OCI-LY3 (cell line): ENCODE measurements at regions not wholly inside any gene's neighbourhood (a gene's known extent, or its start where the extent isn't known, plus 50 kb on each side); places are given as distances from the start of the nearest gene placed in this dataset.

Experiments
- H2AFZ ChIP-seq: fragments of 200-600, 300-600 bp; shearing (Covaris generic); 2 replicates; pipeline ENCODE4 v1.6.0; 2014; ENCODE audit warnings: antibody characterized with exemption, low read depth, low read length
- H3K27ac ChIP-seq: fragments of 200-600, 300-600 bp; sonication (generic); 2 replicates; pipeline ENCODE4 v1.5.1; 2014; ENCODE audit warnings: mild to moderate bottlenecking, low read length, moderate library complexity, mixed read lengths
- H3K27me3 ChIP-seq: fragments of 200-600, 300-600 bp; sonication (generic); 2 replicates; pipeline ENCODE4 v1.6.1; 2014; ENCODE audit warnings: low read depth, low read length, mixed read lengths
- H3K36me3 ChIP-seq: fragments of 200-600, 300-600 bp; sonication (generic); replicated peaks from 2 replicates; pipeline ENCODE3; 2014; ENCODE audit warnings: low read depth, low read length, mixed read lengths
- H3K4me1 ChIP-seq: fragments of 300-600, 200-600 bp; sonication (generic); 2 replicates; pipeline ENCODE4 v1.6.1; 2014; ENCODE audit warnings: low read length, mixed read lengths
- H3K4me2 ChIP-seq: fragments of 200-600, 300-600 bp; sonication (generic); 2 replicates; pipeline ENCODE4 v1.6.1; 2014; ENCODE audit warnings: low read length, mixed read lengths
- H3K4me3 ChIP-seq: fragments of 300-600, 200-600 bp; sonication (generic); 2 replicates; pipeline ENCODE4 v1.5.1; 2014; ENCODE audit warnings: antibody characterized with exemption, mild to moderate bottlenecking, low read length, moderate library complexity
- H3K79me2 ChIP-seq: fragments of 300-600, 200-600 bp; shearing (Covaris generic); 2 replicates; pipeline ENCODE4 v1.6.1; 2014; ENCODE audit warnings: mild to moderate bottlenecking, low read length, mixed read lengths
- H3K9ac ChIP-seq: fragments of 300-600, 200-600 bp; shearing (Covaris generic); 2 replicates; pipeline ENCODE4 v1.6.0; 2014; ENCODE audit warnings: mild to moderate bottlenecking, low read length, moderate library complexity
- H3K9me3 ChIP-seq: fragments of 200-600, 300-600 bp; shearing (Covaris generic); 2 replicates; pipeline ENCODE4 v1.6.1; 2014; ENCODE audit warnings: low read length, mixed read lengths; ENCODE audit not compliant: insufficient read depth
- H4K20me1 ChIP-seq: fragments of 200-600, 300-600 bp; sonication (generic); 2 replicates; pipeline ENCODE4 v1.6.1; 2016; ENCODE audit warnings: low read length, mixed read lengths; ENCODE audit not compliant: insufficient read depth
- EZH2phosphoT487 ChIP-seq: fragments of 200-600 bp; shearing (Covaris generic); IDR thresholded peaks from 2 replicates; pipeline ENCODE4 v1.6.1; 2018; ENCODE audit warnings: antibody characterized with exemption, mixed run types, low read depth
- TF ChIP-seq, protein P1 (sequence below): fragments of 200-600, 300-600 bp; sonication (generic); IDR thresholded peaks from 2 replicates; pipeline ENCODE4 v1.5.1; 2014; ENCODE audit warnings: antibody characterized with exemption, low read length, low read depth

DNA sequence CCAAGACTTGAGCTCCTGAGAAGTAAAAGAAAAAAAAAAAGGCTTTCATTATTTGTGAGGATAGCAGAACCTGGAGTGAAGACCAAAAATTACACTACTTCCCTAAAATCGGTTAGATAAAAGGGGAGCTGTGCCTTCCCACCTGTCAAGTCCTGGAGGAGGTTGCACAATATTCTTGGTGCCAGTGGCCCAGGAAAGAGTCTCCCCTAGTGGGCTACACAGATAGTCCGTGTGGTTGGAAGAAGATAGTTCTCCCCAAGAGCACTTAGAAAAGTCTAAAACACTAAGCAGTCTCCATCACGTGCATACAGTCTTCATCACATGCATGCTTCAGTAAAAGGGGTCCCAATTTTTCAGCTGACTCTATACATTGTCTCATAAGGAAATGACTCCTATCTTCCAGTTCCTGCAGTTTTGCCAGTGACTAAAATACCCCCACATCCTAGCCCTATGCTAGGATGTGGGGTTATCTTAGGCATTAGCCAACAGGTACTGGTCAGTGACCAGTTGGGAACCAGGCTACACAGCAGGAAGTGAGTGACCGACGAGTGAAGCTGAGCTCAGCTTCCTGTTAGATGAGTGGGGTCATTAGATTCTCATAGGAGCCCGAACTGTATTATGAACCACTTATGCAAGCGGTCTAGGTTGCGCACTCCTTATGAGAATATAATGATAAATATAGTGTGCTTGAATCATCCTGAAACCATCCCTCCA is 199.5 kb upstream of the FAM83B start:
- Histone ChIP-seq H3K4me1 (no peaks in the 10 kb centered on the region), H3K9me3 (no peaks in the 10 kb centered on the region), H2AFZ (no peak overlapping the region), H3K79me2 (no peaks in the 10 kb centered on the region), H3K4me3 (no peak overlapping the region), H4K20me1 (no peaks in the 10 kb centered on the region), H3K36me3 (no peaks in the 10 kb centered on the region), H3K27ac (no peak overlapping the region), H3K9ac (no peak overlapping the region), H3K27me3 (no peaks in the 10 kb centered on the region), H3K4me2 (no peak overlapping the region)
- TF ChIP-seq, protein P1, sequence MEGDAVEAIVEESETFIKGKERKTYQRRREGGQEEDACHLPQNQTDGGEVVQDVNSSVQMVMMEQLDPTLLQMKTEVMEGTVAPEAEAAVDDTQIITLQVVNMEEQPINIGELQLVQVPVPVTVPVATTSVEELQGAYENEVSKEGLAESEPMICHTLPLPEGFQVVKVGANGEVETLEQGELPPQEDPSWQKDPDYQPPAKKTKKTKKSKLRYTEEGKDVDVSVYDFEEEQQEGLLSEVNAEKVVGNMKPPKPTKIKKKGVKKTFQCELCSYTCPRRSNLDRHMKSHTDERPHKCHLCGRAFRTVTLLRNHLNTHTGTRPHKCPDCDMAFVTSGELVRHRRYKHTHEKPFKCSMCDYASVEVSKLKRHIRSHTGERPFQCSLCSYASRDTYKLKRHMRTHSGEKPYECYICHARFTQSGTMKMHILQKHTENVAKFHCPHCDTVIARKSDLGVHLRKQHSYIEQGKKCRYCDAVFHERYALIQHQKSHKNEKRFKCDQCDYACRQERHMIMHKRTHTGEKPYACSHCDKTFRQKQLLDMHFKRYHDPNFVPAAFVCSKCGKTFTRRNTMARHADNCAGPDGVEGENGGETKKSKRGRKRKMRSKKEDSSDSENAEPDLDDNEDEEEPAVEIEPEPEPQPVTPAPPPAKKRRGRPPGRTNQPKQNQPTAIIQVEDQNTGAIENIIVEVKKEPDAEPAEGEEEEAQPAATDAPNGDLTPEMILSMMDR: no peak
- no peak for TF ChIP-seq EZH2phosphoT487

DNA sequence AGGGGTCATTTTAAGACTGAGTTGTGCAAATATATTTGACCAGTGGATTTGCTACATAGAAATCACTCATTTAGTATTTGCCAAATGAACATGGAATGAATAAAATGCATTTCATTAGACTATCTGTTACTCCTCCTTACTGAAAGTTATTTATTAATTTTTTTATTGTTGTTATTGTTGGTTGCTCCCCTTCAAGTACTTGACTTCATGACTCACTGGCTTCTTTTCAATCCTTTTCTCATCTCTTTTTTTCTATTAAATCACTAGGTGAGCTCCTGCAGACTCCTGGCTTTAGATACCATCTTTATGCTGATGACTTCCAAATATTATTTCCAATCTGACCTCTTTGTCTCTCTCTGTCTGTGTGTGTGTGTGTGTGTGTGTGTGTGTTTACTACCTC is 192.2 kb upstream of the FAM83B start:
- no peak for TF ChIP-seq EZH2phosphoT487
- TF ChIP-seq, protein P1: no peak
- Histone ChIP-seq H3K4me3 (no peak overlapping the region), H3K4me2 (no peak overlapping the region), H3K79me2 (no peaks in the 10 kb centered on the region), H3K9me3 (no peaks in the 10 kb centered on the region), H2AFZ (no peak overlapping the region), H3K36me3 (no peaks in the 10 kb centered on the region), H3K4me1 (no peaks in the 10 kb centered on the region), H3K27ac (no peak overlapping the region), H4K20me1 (no peaks in the 10 kb centered on the region), H3K9ac (no peak overlapping the region), H3K27me3 (no peaks in the 10 kb centered on the region)

DNA sequence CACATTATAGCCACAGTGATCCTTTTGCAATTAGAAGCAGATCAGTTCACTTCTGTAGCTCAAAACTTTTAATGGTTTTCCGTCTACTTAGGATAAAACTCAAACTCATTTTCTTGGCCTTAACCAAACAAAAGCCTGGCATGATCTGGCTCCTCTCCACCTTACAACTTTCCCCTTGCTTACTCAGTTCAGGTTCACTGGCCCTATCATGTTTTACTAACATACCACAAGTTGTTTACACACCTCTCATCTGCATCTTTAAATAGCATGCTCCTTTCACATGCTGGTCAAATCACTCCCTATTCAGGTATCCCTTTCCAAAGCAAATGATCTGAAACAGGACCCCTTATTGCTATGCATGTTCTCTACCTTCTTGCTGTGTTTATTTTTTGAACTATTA is 191.4 kb upstream of the FAM83B start:
- Histone ChIP-seq H3K27me3 (no peaks in the 10 kb centered on the region), H3K4me2 (no peak overlapping the region), H4K20me1 (no peaks in the 10 kb centered on the region), H3K9me3 (no peaks in the 10 kb centered on the region), H2AFZ (no peak overlapping the region), H3K4me1 (no peaks in the 10 kb centered on the region), H3K36me3 (no peaks in the 10 kb centered on the region), H3K27ac (no peak overlapping the region), H3K4me3 (no peak overlapping the region), H3K79me2 (no peaks in the 10 kb centered on the region), H3K9ac (no peak overlapping the region)
- TF ChIP-seq EZH2phosphoT487: no peak
- TF ChIP-seq, protein P1: no peak

DNA sequence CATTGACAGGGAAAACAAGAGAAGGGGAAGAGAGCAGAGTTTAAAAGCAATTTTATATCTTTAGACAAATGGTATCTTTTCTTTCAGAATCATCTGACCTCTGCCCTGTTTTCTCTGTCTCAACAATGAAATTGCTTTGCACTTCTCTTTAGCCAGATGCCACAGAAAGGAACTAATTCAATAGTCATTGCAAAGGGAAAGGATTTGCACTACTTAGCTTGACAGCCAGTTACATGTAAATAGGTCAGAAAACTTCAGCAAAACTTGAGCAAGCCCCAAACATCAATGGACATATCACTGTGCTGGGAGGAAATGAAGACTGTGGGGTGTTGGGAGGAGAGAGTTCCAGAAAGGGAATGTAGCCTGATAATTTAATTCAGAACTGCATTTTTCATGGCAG is 181.3 kb upstream of the FAM83B start:
- no peaks in the 10 kb centered on the region for H3K4me1 ChIP-seq
- no peak overlapping the region for H3K4me3 ChIP-seq
- peaks cover 10% of the 10 kb centered on the region; the same call in 1 of the 2 replicates for H3K9me3 ChIP-seq
- no peaks in the 10 kb centered on the region for H3K36me3 ChIP-seq
- no peaks in the 10 kb centered on the region for H3K27me3 ChIP-seq
- TF ChIP-seq EZH2phosphoT487: no peak
- TF ChIP-seq, protein P1: no peak
- no peak overlapping the region for H3K9ac ChIP-seq
- no peak overlapping the region for H3K4me2 ChIP-seq
- no peaks in the 10 kb centered on the region for H4K20me1 ChIP-seq
- no peak overlapping the region for H3K27ac ChIP-seq
- no peak overlapping the region; the same call in 1 of the 2 replicates for H2AFZ ChIP-seq
- no peaks in the 10 kb centered on the region for H3K79me2 ChIP-seq
